GM18861 (cell line): ENCODE measurements at regions not wholly inside any gene's neighbourhood (a gene's known extent, or its start where the extent isn't known, plus 50 kb on each side); places are given as distances from the start of the nearest gene placed in this dataset.
"Not testable (repeated sequence)": the region's sequence is repeated elsewhere in the genome, so short reads cannot be mapped to it uniquely, and the experiment has no call there.

Experiments
- ATAC-seq: cut with Tn5 transposase; IDR thresholded peaks from one replicate; pipeline ENCODE4 v1.9.1; 2021; ENCODE audit not compliant: unreplicated experiment

DNA sequence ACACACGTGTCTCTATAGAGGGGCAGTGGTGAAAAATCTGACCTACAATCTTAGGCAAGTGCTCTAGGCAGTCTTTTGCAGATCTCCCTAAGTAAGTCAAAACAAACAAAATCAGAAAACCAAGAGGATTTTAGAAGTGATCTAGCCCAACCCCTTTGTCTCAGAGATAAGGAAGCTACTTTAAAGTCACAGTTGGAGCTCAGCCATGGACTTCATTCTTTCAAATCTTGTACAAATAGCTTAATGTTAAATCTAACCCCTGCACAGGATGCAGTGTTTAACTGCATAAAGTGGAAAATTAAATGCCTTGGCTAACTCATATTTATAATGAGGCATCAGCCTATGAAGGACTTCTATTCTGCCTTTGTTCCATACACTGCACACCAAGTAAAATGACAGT lies 135.1 kb upstream of the RFX3 start:
- no peak for ATAC-seq

- no peak for ATAC-seq
Measured at GRCh38 chr9:3659647-3660046, 133.8 kb upstream of the RFX3 start.

DNA sequence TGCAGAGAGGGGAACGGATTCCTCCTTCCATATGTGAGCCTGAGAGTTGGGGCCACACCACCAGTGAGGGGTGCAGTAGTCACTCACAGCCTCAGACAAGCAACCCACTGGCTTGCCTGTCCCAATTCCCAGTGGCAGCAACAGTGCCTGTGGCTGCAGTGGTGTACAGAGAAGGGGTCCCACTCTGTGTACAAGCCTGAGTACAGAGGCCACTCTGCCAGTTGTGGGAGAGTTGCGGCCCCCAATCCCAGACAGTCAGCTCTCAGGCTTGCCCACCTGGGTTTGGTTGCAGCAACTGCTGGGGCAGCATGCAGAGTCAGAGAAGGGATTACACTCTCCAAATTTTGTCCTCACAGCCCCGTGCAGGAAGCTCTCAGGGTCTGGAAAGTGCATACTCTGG lies 133.2 kb upstream of the RFX3 start:
- ATAC-seq: no peak

- ATAC-seq: no peak
Measured at GRCh38 chr9:3656224-3656623, 130.4 kb upstream of the RFX3 start.

DNA sequence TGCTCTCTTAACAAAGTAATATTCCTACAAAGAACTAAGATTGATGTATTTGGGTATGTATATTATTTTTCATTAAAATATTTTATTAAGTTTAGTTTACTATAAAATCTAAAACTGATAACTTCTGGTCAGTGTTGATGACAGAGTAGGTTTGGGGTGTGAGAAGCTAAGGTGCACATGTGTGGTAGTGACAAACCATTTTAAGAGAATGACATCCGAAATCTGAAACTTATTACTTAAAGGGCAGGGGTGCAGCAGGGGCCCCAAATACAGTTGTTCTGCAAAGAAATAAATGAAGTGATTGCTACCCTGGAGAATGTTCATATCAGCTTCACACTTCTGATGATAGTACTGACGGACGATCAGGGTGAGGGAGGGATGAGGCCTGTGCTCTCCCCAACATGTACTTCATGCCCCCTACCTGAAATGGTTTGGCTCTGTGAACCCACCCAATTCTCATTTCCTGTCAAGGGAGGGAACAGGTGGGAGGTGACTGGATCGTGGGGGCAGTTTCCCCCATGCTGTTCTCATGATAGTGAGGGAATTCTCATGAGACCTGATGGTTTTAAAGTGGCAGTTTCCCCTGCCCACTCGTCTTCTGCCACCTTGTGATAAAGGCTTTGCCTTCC lies 125.3 kb upstream of the RFX3 start:
- no peak for ATAC-seq

DNA sequence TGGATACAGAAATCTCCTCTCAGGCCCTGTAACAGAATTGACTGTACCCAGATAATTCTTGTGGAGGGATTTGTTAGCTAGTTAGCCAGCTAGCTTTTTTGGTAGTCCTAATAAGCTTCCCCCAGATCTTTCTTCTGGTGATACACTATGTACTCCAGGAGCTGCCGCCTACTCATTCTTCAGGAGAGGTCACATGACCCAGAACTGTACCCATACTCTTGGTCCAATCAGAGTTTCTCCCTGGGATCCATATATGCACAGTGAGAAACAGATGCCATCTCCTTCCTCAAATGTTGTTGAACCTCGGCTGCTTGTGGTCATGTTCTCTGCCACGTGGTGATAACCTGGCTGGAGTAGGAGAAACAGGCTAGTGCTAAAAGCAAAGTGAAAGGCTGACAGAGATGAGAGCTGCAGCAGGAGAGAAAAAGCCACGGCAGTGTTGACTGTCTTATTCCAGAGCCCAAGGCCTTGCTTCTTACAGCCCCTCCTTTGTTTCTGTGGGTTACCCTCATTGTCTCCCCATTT lies 123.0 kb upstream of the RFX3 start:
- no peak for ATAC-seq

- no peak for ATAC-seq
Measured at GRCh38 chr9:3648266-3648665, 122.5 kb upstream of the RFX3 start.

DNA sequence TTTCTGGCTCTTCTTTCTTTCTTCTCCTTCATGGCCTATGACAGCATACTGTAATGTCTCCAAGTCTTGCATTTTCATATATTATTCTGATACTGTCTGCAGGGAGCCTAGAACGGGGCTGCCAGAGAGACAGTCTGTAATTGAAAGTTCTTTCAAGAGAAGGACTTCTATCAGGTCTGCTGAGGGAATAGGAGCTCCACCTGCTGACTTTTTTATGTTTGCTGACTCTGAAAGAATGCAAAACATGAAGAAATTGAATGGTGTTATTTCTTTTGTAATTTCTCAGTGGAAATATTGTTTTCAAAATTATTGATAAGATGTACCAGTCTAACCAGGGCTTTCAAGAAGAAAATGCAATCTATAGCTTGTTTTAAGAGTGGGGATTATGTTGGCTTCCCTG lies 121.9 kb upstream of the RFX3 start:
- ATAC-seq: no peak

GRCh38 chr9:3646226-3646625 lies 120.4 kb upstream of the RFX3 start:
- ATAC-seq: no peak

DNA sequence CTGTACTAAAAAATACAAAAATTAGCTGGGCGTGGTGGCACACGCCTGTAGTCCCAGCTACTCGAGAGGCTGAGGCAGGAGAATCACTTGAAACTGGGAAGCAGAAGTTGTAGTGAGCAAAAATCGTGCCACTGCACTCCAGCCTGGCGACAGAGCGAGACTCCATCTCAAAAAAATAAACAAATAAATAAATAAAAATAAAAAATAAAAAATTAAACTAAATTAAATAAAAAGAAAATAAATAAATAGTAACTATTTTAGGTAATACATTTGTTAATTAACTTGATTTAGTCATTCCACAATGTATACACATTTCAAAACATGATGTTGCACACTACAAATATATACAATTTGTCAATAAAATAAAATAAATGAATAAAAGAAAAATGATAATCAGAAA lies 116.3 kb upstream of the RFX3 start:
- ATAC-seq: not testable (repeated sequence)

DNA sequence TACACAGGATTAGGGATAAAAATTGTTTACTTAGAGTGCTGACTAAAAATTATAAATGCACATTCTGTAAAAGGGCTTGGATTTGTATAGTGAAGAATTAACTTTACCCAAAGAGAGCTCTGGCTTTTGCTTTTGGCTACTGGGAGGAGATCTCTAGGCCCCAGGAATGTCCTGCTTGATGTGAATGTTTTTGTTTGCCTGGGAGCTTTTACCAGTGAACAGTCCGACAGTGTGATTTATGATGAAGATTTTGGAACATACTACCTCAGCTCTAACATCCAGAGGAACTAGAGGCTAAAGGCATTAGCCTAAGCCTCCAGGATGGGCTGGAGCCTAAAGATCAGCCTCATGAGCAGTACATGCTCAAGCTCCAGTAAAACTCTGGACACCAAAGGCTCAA lies 103.7 kb upstream of the RFX3 start:
- no peak for ATAC-seq

DNA sequence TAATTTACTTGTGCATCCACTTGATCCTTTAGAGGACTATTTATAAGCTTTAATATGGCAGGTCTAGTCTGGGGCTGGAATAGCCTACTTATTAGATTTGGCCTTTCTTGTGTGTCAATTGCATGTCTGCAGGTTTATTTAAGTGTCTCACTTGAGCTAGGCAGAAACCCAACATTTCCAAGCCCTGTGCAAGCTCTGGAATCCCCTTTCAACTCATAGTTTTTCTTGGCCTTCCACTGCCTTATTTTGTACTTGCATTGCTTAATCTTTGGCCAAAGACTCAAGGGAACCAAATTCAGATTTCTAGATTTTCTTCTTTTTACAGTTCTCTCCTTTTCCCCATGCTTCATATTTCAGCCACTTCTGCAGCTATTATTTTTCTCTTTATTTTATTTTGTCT lies 102.4 kb upstream of the RFX3 start:
- no peak for ATAC-seq

- peak; percentile 72 for ATAC-seq
Measured at GRCh38 chr9:3608011-3608410, 82.2 kb upstream of the RFX3 start.

DNA sequence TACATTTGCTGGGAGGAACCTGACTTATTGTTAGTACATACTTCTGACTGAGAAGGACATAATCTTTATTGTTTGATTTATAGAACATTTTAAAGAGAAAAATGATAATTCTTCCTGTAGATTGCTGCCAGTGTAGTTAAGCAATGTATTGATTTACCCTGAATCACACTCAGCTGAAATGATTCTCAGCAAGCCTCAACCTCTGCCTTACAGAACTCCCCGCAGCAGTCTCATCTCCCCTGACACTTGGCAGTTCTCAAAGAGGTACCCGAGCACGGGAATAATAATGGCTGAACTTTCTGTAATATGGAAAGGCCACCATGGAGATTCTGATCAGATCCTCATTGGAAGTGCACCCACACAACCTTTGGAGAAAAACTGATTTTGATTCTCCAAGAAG lies 74.9 kb upstream of the RFX3 start:
- ATAC-seq: no peak

DNA sequence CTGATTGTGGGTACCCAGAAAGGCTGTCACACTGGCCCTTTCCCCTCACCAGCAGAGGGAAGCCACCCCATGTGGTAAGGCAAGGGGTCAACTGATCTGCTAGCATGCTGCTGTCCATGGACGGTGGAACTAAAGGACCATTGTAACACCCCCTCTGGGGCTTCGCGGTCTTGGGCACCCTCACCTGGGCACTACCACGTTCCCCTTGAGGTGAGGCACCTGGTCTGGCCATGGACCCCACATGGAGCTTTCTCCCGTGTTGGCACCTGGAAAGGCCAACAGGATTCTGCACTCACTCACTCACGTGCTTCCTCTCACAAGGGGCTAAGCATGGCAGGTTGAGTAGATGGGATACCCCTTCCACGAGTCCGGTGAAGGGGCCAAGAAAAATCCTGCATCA lies 72.0 kb upstream of the RFX3 start:
- no peak for ATAC-seq

DNA sequence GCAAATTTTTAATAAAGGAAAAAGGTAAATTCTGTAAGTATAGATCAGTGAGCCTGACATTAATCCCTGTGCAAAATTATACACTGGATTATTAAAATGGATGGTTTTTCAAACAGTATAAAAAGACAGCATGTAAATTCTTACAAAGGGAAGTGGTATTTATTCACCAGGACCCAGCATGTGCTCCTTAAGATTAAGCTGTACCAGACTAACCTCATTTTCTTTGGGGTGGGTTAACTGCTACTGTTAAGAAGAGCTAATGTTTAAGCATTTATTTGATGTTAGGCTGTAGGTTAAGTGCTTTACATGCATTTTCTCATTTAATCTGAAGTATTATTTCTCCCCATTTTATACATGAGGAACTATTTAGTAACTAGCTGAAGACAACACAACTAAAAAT lies 60.3 kb upstream of the RFX3 start:
- ATAC-seq: no peak

DNA sequence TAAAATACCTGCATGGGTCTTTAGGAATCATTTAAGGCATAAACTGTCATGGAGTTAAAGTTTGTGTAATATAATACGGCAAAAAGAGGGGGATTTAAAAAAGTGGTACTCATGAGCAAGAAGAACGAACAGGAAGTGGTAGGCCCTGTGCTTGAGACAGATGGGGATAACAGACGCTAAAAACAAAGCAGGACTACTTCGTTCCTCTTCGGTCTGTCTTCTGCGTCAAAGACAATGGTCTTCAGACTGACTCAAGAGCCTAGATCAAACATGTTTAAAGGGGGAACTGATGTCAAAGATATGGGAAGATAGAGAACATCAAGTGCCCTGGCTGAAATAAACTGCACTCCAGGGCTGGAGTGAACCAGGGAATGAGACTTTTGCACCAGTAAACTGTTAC lies 59.8 kb upstream of the RFX3 start:
- no peak for ATAC-seq

- ATAC-seq: no peak
Measured at GRCh38 chr9:3578786-3579185, 53.0 kb upstream of the RFX3 start.

DNA sequence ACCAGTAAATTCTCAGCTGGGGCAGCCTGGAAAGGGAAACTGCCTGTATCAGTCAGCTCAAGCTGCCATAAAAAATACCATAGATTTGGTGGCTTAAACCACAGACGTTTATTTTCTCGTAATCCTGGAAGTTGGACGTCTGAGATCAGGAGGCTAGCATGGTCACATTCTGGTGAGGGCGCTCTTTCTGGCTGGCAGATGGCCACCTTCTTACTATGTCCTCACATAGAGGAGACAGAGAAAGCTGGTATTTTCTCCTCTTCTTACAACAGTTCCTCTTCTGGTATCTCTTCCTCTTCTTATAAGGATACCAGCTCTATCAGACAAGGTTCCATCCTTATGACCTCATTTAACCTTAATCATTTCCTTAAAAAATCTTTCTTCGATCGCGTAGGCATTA lies 50.5 kb upstream of the RFX3 start:
- ATAC-seq: no peak

DNA sequence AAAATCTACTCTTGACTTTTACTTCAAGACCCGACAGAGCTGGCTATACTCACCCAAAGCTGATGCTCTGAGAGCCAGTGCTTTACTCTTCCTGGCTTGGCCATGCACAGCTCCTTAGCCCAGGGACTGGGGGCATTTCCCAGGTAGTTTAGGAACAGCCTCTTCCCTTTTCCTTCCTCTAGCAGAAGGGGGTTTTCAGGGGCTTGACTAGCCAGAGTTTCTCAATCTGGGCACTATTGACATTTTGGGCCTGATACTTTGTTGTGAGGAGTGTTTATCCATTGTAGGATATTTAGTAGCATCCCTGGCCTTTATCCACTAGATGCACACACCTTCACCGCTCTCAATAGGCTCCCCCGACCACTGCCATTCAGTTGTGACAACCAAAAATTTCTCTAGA lies 50.0 kb upstream of the RFX3 start:
- ATAC-seq: no peak
